Activated T-helper 2 cell treated with anti-CD3 and anti-CD28 coated beads, Interferon-gamma antibody, Interleukin-2, Interleukin-4, amounts not matched to agents 10 μg/mL and 5 μg/mL and 100 μg/mL, durations not matched to agents 14 hours and 24 hours and 36 hours (primary cell): ENCODE measurements at regions not wholly inside any gene's neighbourhood (a gene's known extent, or its start where the extent isn't known, plus 50 kb on each side); places are given as distances from the start of the nearest gene placed in this dataset.

Source experiments
- DNase-seq: peaks from one replicate; pipeline ENCODE4 v3.0.0; 2021; ENCODE audit warnings: low spot score
- H3K27ac Mint-ChIP-seq: one replicate; pipeline ENCODE4 v1.8.0; 2021; ENCODE audit warnings: mixed read lengths
- H3K27me3 Mint-ChIP-seq: one replicate; pipeline ENCODE4 v1.8.0; 2021; ENCODE audit warnings: low read depth, mixed read lengths
- H3K36me3 Mint-ChIP-seq: one replicate; pipeline ENCODE4 v1.8.0; 2021; ENCODE audit warnings: low read depth, mixed read lengths
- H3K4me1 Mint-ChIP-seq: one replicate; pipeline ENCODE4 v1.8.0; 2021; ENCODE audit warnings: low read depth, mixed read lengths
- H3K4me3 Mint-ChIP-seq: one replicate; pipeline ENCODE4 v1.8.0; 2021; ENCODE audit warnings: low read depth, mild to moderate bottlenecking, moderate library complexity, mixed read lengths
- H3K9me3 Mint-ChIP-seq: one replicate; pipeline ENCODE4 v1.8.0; 2021; ENCODE audit warnings: mixed read lengths
- intact Hi-C: fragments of 100-400 bp; cut with micrococcal nuclease; formaldehyde crosslinking; loops from one replicate; pipeline ENCODE4 v1.15.1; 2023

DNA sequence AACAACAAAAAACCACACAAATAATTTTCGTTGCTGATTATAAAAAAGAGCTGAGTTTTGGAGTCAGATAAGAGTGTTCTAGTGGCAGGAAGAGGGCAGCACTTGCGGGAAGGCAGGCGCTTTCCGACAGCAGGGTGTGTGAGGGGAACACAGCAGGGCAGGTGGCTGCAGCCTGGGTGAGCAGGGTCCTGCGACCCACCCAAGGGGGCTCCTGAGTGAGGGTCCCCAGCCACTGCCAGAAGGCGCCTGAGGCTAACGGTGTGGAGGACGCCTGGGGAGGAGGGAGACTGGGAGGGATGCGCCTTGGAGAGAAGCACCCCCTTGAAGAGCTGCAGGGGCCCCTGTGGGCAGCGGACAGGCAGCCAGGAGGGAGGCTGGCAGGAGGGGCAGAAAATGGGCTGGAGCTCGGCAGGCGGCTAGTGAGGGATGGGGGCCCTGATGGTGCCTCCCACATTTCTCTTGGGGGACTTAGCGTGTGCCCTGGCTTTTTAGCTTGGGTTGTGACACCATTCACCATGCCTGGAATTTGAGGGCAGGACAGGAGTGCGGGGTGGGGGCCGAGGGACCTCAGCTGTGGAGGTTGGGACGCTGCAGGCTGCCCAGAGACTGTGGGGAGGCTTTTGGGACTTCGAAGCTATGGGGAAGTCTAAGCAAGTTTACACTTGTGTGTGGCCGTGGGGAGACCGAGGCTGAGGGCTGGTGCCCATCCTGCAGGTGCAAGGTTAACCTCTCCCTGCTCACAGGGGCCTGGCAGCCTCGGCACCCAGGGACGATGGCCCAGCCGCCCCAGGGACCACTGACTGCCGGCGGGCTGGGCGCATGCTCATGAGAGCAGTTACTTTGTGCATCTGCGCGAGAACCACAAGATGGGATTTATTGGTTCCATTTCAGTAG lies 111.4 kb downstream of the SIK1 start:
- Mint-ChIP-seq H3K4me1 (no peaks in the 10 kb centered on the region), H3K27me3 (peaks cover 7% of the 10 kb centered on the region), H3K9me3 (no peaks in the 10 kb centered on the region), H3K27ac (no peak overlapping the region), H3K4me3 (no peak overlapping the region), H3K36me3 (no peaks in the 10 kb centered on the region)
- no peak for DNase-seq
- intact Hi-C loops = no loop called here

DNA sequence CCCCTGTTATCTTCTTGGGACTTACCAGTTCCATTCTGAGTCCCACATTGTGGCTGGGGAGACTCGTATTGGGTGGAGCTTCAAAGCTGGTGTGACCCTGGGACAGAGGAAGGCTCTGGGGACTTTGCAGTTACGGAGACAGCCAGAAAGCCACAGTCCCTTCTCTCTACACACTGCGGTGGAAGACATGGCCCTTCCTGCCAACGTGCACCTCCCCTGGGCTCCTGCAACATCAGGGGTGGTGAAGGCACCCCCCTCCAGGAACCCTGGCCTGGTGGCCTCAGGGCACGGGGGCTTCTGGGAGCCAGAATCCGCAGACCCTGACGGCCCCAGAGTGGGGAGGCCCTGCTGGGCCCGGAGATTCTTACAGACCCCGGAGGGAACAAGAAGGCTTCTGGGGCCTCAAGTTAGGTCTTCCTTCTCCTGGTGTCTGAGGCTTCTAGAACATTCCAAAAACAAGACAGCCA lies 113.0 kb downstream of the SIK1 start:
- Mint-ChIP-seq H3K9me3 (no peaks in the 10 kb centered on the region), H3K27ac (no peak overlapping the region), H3K36me3 (no peaks in the 10 kb centered on the region), H3K27me3 (peaks cover 7% of the 10 kb centered on the region), H3K4me1 (no peaks in the 10 kb centered on the region), H3K4me3 (no peak overlapping the region)
- intact Hi-C loops = no loop called here
- no peak for DNase-seq

- peaks cover 7% of the 10 kb centered on the region for H3K27me3 Mint-ChIP-seq
- no peaks in the 10 kb centered on the region for H3K9me3 Mint-ChIP-seq
- intact Hi-C loops = no loop called here
- no peak for DNase-seq
- H3K36me3 Mint-ChIP-seq = no peaks in the 10 kb centered on the region
- H3K4me3 Mint-ChIP-seq = no peak overlapping the region
- H3K4me1 Mint-ChIP-seq = no peaks in the 10 kb centered on the region
- no peak overlapping the region for H3K27ac Mint-ChIP-seq
Observed at GRCh38 chr21:43313221-43313938, 113.6 kb downstream of the SIK1 start.

DNA sequence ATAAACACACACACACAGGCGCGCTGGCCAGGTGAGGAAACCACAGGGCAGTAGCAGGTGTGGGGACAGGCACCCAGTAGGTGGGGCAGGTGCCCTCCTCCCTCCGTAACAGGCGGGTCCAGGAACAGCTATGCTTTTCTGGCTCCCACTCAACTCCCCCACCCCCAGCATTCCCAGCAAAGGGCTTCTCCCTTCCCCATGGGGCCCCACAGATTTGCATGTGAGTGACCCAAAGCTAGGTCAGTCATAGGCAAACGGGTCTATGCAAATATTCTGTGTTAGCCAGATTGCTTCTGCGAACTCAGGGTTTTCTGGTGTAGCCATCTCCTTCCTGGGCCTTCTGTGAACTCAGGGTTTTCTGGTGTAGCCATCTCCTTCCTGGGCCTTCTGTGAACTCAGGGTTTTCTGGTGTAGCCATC lies 114.2 kb downstream of the SIK1 start:
- Mint-ChIP-seq H3K4me3 (no peak overlapping the region), H3K36me3 (no peaks in the 10 kb centered on the region), H3K4me1 (no peaks in the 10 kb centered on the region), H3K27me3 (peaks cover 7% of the 10 kb centered on the region), H3K27ac (no peak overlapping the region), H3K9me3 (no peaks in the 10 kb centered on the region)
- DNase-seq = no peak
- intact Hi-C loops = no loop called here

DNA sequence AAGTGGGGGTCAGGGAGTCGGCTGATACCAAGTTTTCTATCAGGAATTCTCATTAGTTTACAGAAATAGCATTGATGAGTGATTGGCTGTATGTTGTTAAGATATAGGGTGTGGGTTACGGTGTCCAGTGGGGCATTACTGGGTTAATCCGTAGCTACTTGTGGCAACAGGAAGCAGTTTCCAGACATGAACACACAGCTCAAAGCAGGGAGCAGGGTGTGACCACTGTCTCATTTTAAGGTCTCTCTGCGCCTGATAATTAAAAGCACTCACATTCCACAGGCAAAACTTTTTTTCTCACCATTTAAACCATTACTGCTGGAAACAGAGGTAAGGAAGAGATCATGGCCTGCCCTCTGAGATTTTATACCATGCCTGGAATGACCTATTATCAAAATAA lies 114.9 kb downstream of the SIK1 start:
- DNase-seq = no peak
- Mint-ChIP-seq H3K27ac (no peak overlapping the region), H3K9me3 (no peaks in the 10 kb centered on the region), H3K36me3 (no peaks in the 10 kb centered on the region), H3K4me1 (peaks cover 5% of the 10 kb centered on the region), H3K27me3 (peaks cover 7% of the 10 kb centered on the region), H3K4me3 (no peak overlapping the region)
- intact Hi-C loops = no loop called here

GRCh38 chr21:43311301-43311817 lies 115.6 kb downstream of the SIK1 start:
- Mint-ChIP-seq H3K9me3 (no peaks in the 10 kb centered on the region), H3K36me3 (no peaks in the 10 kb centered on the region), H3K4me3 (no peak overlapping the region), H3K4me1 (peaks cover 7% of the 10 kb centered on the region), H3K27ac (no peak overlapping the region), H3K27me3 (peaks cover 7% of the 10 kb centered on the region)
- no peak for DNase-seq
- intact Hi-C loops = no loop called here

DNA sequence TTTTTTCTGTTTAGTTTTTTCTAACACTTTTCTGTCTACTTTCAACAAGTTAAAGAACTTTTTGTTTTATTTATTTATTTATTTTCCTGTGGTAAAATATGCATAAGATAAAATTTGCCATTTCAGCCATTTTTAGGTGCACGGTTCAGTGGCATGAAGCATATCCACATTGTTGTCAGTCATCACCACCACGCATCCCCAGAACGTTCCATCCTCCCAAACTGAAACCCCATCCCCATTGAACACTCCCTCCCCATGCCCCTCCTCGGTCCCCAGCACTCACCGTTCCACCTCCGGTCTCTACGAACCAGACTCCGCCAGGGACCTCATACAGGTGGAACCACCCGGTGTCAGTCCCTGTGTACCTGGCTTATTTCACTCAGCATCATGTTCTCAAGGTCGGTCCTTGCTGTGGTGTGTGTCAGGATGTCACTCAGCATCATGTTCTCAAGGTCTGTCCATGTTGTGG lies 118.1 kb downstream of the SIK1 start:
- H3K27me3 Mint-ChIP-seq = peaks cover 7% of the 10 kb centered on the region
- intact Hi-C loops = no loop called here
- H3K27ac Mint-ChIP-seq = no peak overlapping the region
- no peaks in the 10 kb centered on the region for H3K9me3 Mint-ChIP-seq
- peaks cover 7% of the 10 kb centered on the region for H3K4me1 Mint-ChIP-seq
- no peak overlapping the region for H3K4me3 Mint-ChIP-seq
- no peaks in the 10 kb centered on the region for H3K36me3 Mint-ChIP-seq
- DNase-seq = no peak

DNA sequence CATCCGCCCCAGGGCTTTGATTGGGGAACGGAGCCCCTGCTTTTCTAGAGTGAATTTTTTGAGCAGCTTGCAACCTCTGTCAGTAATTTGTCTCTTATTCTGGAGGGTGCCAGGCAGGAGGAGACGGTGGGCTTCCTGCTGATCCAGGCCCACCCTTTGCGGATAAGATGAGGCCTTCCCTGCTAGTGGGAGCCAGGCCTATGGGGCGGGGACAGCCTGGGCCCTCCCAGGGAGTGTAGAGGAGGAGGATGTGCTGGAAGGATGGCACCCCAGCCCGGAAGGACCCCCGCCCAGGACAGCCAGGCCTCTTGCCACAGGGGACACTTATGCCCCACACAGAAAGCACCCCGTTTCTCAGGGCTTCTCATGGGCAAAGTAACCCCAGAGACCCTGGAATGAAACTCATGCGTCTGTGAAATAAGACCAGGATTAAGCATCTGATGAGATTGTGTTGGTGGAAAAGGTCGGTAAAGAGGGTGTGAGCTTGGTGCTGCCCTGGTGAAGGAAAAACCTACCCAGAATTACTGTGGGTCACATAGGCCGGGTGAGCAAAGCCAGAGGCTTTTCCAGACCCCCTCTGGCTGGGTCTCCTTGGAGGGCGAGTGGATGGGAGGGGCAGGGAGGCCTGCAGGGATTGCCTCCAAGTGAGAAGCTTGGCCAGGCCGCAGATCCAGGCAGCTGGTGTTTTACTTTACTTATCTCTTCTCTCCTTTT lies 118.7 kb downstream of the SIK1 start:
- no peak overlapping the region for H3K27ac Mint-ChIP-seq
- intact Hi-C loops = no loop called here
- no peak for DNase-seq
- H3K4me1 Mint-ChIP-seq = peaks cover 7% of the 10 kb centered on the region
- H3K4me3 Mint-ChIP-seq = no peak overlapping the region
- H3K9me3 Mint-ChIP-seq = no peaks in the 10 kb centered on the region
- H3K27me3 Mint-ChIP-seq = peaks cover 7% of the 10 kb centered on the region
- no peaks in the 10 kb centered on the region for H3K36me3 Mint-ChIP-seq

GRCh38 chr21:43307677-43308070 lies 119.3 kb downstream of the SIK1 start:
- H3K27ac Mint-ChIP-seq = no peak overlapping the region

DNA sequence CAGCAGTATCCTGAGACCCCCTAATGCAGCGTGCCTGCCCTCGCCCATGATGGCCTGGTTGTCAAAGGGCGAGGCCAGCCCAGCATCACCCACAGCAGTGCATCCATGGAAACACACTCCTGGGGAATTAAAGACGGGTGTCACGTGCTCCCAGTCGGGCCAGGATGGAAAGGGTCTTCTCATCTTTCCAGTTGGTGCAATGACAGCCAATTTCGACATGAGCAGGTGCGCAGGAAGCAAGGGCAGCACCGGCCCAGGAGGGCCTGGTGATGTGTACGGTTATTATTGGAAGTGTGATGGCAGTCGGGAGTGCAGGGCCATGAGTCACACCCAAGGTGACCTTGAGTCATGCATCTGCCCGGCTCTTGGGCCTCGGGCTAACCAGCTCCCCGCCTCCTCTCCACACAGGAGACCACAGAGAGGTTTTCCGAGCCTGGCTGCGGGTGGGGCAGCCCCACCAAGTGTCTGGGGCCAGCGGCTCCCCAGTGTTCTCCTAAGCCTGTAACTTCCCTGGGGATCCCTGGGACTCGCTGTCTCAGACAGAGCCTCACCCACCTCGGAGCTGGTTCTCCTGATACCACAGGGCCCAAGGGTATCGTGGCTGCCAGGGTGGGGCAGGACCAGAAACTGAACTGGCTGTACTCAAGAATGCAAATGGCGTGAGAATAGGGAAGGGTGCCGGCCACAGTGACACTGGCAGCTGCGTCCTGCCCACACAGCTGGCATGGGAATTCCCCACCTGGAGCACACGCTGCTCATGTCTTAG lies 119.8 kb downstream of the SIK1 start:
- H3K9me3 Mint-ChIP-seq = no peaks in the 10 kb centered on the region
- H3K27ac Mint-ChIP-seq = no peak overlapping the region
- DNase-seq = no peak
- no peak overlapping the region for H3K4me3 Mint-ChIP-seq
- peaks cover 7% of the 10 kb centered on the region for H3K4me1 Mint-ChIP-seq
- intact Hi-C loops = no loop called here
- H3K36me3 Mint-ChIP-seq = no peaks in the 10 kb centered on the region
- peaks cover 7% of the 10 kb centered on the region for H3K27me3 Mint-ChIP-seq

More at GRCh38 chr21:43307677-43308070, 119.3 kb downstream of the SIK1 start:
- no peaks in the 10 kb centered on the region for H3K9me3 Mint-ChIP-seq
- H3K4me1 Mint-ChIP-seq = peaks cover 7% of the 10 kb centered on the region
- DNase-seq = no peak
- no peaks in the 10 kb centered on the region for H3K36me3 Mint-ChIP-seq
- intact Hi-C loops = no loop called here
- H3K4me3 Mint-ChIP-seq = no peak overlapping the region
- H3K27me3 Mint-ChIP-seq = peaks cover 7% of the 10 kb centered on the region

GRCh38 chr21:43306391-43306790 lies 120.5 kb downstream of the SIK1 start:
- DNase-seq = no peak
- H3K4me1 Mint-ChIP-seq = peaks cover 7% of the 10 kb centered on the region
- intact Hi-C loops = no loop called here
- no peak overlapping the region for H3K27ac Mint-ChIP-seq
- no peaks in the 10 kb centered on the region for H3K9me3 Mint-ChIP-seq
- H3K36me3 Mint-ChIP-seq = no peaks in the 10 kb centered on the region
- peaks cover 3% of the 10 kb centered on the region for H3K27me3 Mint-ChIP-seq
- H3K4me3 Mint-ChIP-seq = no peak overlapping the region

DNA sequence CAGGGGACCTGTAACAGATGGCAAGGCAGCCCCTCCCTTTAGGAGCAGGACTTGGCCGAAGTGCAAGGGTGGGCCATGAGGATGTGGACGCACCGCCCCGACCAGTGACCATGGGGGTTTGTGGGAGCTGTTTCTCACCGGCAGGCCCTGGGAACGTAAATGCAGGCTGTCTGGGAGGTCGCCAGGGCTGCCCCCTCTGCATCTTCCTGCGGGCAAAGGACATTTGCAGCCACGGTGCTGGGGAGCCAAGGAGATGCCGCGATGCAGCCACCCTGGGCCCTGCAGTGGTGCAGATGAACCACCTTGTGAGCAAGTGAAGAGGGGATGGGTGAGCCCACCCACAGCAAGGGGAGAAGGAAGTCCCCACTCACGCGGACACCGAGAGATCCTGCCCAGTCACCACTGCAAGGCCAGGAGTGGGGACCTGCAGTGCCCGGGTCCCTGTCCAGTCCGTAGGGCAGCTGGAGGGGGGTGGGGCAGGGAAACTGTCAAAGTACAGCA lies 121.1 kb downstream of the SIK1 start:
- Mint-ChIP-seq H3K27me3 (peaks cover 2% of the 10 kb centered on the region), H3K27ac (no peak overlapping the region), H3K36me3 (no peaks in the 10 kb centered on the region), H3K4me1 (peaks cover 7% of the 10 kb centered on the region), H3K4me3 (no peak overlapping the region), H3K9me3 (no peaks in the 10 kb centered on the region)
- no peak for DNase-seq
- intact Hi-C loops = no loop called here
